HG03460 (cell line): ENCODE measurements at regions not wholly inside any gene's neighbourhood (a gene's known extent, or its start where the extent isn't known, plus 50 kb on each side); places are given as distances from the start of the nearest gene placed in this dataset.
"Not testable (repeated sequence)": the region's sequence is repeated elsewhere in the genome, so short reads cannot be mapped to it uniquely, and the experiment has no call there.

Experiments used
- ATAC-seq: cut with Tn5 transposase; IDR thresholded peaks from one replicate; pipeline ENCODE4 v1.9.1; 2021; ENCODE audit not compliant: unreplicated experiment

- ATAC-seq: no peak
Observed at GRCh38 chr18:25587545-25587944, 235.6 kb upstream of the ZNF521 start.

- no peak for ATAC-seq
Observed at GRCh38 chr18:25568986-25569385, 217.0 kb upstream of the ZNF521 start.

- ATAC-seq: no peak
Observed at GRCh38 chr18:25563816-25564683, 212.1 kb upstream of the ZNF521 start.

- ATAC-seq: no peak
Observed at GRCh38 chr18:25563346-25563745, 211.4 kb upstream of the ZNF521 start.

DNA sequence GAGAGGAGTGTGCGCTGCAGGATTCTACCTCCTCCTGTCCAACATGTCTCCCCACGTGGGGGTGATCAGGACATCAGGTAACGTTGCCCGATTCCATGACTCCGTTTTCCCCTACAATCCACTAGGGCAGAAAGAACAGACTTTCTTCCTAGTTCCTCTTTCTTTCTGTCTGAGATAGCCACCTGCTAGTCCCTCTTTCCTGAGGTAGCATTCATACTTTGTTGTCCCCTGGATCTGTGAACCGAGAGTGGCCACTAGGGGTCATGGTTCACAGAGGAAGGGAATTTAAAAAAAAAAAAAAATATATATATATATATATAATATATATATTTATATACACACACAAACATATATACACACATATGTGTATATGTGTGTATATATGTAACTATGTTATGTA lies 210.0 kb upstream of the ZNF521 start:
- ATAC-seq: no peak

- ATAC-seq: no peak
Observed at GRCh38 chr18:25560369-25560768, 208.4 kb upstream of the ZNF521 start.

DNA sequence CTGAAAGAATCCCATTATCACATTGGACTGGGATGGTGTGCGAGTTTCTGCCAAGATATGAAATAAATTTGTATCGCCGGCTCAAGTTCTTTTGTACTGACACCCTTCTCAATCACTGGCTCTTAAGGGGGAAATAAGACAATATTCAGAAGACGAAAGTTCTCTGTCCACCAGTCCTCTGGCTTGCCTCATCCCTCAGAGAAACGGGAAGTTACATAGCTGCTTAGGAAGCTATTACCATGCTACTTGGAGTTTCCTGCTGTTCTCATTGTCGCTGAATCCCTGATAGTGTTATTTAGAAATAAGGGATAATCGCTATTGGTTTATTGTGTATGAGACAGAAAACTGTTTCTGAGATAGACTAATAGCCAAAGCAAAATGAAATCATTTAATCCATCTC lies 205.0 kb upstream of the ZNF521 start:
- ATAC-seq: no peak

- ATAC-seq: no peak
Observed at GRCh38 chr18:25553631-25554263, 201.8 kb upstream of the ZNF521 start.

GRCh38 chr18:25544546-25545287 lies 192.8 kb upstream of the ZNF521 start:
- no peak for ATAC-seq

GRCh38 chr18:25538175-25538922 lies 186.4 kb upstream of the ZNF521 start:
- ATAC-seq: no peak

DNA sequence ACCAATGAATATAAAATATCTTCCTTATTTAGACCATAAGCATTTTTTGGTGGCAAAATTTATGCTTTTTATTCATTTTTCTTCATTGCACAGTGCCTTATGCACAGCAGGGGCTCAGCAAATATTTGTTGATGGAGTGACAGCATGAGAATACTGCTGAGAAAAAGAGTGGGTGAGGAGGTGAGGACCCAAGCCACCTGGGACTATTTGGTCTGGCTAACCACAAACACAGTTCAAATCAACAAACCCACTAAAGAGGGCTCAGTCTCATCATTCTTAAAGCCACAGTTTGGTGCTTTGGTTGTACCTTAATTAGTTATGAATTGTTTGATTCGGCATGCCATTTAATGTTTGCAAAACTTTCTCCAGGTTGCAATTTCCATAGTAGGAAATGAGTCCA lies 183.5 kb upstream of the ZNF521 start:
- no peak for ATAC-seq

DNA sequence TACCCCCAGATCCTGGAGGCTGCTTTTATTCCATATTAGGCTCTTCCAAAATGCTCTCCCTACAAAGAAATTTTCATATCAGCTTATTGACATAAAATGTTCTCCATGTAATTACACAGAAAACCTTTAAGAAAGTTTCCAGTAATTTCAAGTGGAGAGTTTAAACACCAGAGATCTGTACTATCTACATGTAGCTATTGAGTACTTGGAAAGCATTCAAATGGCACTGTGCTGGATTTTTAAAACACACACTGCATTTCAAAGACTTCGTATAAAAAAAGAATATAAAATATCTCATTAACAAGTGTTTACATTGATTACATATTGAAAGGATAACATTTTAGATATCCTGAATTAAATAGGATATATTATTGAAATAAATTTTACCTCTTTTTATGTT lies 182.4 kb upstream of the ZNF521 start:
- no peak for ATAC-seq

DNA sequence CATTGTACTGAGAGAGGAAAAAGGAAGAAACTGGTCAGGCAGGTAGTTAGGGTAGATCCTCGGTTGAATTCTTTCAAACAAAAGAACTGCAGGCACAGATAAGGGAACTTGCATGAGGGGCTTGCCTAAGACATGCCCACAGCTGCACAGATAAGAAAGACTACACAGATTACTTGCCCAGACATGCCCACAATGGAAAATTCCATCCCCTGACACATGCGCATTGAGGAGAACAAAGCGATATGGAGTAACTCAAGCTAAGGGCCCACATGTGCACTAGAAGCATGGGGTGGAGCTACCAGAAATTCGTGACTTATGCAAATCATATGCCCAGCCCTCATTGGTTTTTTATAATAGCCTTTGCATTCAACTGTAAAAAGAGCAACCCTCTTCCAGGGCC lies 181.3 kb upstream of the ZNF521 start:
- ATAC-seq: no peak

GRCh38 chr18:25531207-25531606 lies 179.2 kb upstream of the ZNF521 start:
- ATAC-seq: no peak

- ATAC-seq: not testable (repeated sequence)
Observed at GRCh38 chr18:25525789-25526188, 173.8 kb upstream of the ZNF521 start.

GRCh38 chr18:25518716-25519053 lies 166.7 kb upstream of the ZNF521 start:
- ATAC-seq: peak; percentile 95

DNA sequence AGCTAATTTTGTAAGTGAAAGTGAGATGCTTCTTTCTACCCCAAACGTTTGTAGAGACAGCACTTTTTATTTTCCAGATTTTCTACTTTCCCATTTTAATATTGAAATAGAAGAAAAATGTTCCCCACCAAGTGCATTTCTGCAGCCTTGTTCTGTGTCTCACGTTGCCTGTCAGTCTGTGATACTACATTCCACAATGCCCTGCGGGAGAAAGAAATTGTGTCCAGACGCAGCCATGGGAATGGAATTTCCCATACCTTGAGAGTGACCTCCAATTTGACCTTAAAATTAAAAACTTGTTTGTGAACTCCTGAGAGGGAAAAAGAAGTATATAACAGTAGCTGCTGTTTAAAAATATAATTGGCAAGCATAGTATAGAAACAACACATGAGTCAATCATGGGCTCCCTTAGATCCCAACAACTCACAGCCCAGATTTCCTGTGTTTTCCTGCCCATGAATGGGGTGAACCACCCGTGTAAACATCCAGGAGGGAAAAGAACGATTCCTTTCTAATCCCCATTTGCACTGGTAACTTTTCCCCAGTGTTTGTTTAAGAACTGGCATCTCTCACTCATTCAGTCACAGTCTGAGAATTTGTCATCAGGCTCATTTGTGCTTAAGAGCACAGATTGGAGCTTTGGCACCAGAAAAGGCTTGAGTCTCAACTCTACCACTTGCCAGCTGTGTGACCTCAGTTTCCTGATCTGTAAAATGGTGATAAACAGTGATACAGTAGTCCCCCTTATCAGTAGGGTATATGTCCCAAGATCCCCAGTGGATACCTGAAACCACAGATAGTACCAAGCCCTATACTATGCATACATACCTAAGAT lies 166.1 kb upstream of the ZNF521 start:
- peak; percentile 37 for ATAC-seq

GRCh38 chr18:25516747-25517498 lies 165.0 kb upstream of the ZNF521 start:
- no peak for ATAC-seq

- no peak for ATAC-seq
Observed at GRCh38 chr18:25516121-25516520, 164.2 kb upstream of the ZNF521 start.

- ATAC-seq: no peak
Observed at GRCh38 chr18:25510096-25510495, 158.1 kb upstream of the ZNF521 start.
